ENCODE measurements at regions not wholly inside any gene's neighbourhood (a gene's known extent, or its start where the extent isn't known, plus 50 kb on each side); places are given as distances from the start of the nearest gene placed in this dataset.
A peak's percentile ranks its signal among the peaks of the same experiment; 100 is the strongest.

DNA sequence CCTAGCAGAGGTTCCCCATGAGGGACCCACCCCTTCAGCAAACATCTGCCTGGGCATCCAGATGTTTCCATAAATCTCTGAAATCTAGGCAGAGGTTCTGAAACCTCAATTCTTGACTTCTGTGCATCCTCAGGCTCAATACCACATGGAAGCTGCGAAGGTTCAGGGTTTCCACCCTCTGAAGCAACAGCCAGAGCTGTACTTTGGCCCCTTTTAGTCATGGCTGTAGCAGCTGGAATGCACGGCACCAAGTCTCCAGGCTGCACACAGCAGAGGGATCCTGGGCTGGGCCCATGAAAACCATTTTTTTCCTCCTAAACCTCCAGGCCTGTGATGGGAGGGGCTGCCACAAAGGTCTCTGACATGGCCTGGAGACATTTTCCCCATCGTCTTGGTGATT lies 93.0 kb upstream of the FIGN start:
- Histone ChIP-seq H3K79me2 (ENCODE audit: low read depth) (no peaks in the 10 kb centered on the region), H3K4me3 (no peak overlapping the region), H3K9me3 (ENCODE audit: low read depth) (no peaks in the 10 kb centered on the region), H4K20me1 (ENCODE audit: low read depth) (no peaks in the 10 kb centered on the region), H3K27me3 (no peaks in the 10 kb centered on the region), H3F3A (ENCODE audit: low read depth) (no peaks in the 10 kb centered on the region), H3K27ac (no peak overlapping the region), H3K36me3 (no peaks in the 10 kb centered on the region), H3K9ac (no peak overlapping the region), H3K4me1 (peaks cover 11% of the 10 kb centered on the region), H2AFZ (replicated peaks) (no peak overlapping the region), H3K4me2 (no peak overlapping the region)
- H3K27me3 Mint-ChIP-seq (ENCODE audit: insufficient read depth, low read depth) = peaks cover 6% of the 10 kb centered on the region
- H3K36me3 Mint-ChIP-seq = peaks cover 2% of the 10 kb centered on the region
- no peak overlapping the region for H3K4me3 Mint-ChIP-seq
- peaks cover 9% of the 10 kb centered on the region for H3K4me1 Mint-ChIP-seq
- TF ChIP-seq EZH2 (IDR thresholded peaks at IDR 0.05) (no peak), EZH2phosphoT487 (IDR thresholded peaks at IDR 0.05) (no peak)
- TF ChIP-seq, protein P1, sequence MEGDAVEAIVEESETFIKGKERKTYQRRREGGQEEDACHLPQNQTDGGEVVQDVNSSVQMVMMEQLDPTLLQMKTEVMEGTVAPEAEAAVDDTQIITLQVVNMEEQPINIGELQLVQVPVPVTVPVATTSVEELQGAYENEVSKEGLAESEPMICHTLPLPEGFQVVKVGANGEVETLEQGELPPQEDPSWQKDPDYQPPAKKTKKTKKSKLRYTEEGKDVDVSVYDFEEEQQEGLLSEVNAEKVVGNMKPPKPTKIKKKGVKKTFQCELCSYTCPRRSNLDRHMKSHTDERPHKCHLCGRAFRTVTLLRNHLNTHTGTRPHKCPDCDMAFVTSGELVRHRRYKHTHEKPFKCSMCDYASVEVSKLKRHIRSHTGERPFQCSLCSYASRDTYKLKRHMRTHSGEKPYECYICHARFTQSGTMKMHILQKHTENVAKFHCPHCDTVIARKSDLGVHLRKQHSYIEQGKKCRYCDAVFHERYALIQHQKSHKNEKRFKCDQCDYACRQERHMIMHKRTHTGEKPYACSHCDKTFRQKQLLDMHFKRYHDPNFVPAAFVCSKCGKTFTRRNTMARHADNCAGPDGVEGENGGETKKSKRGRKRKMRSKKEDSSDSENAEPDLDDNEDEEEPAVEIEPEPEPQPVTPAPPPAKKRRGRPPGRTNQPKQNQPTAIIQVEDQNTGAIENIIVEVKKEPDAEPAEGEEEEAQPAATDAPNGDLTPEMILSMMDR (IDR thresholded peaks at IDR 0.05) = no peak
- H3K9me3 Mint-ChIP-seq = peaks cover 9% of the 10 kb centered on the region
- no peak for DNase-seq (ENCODE audit: low spot score)
- H3K27ac Mint-ChIP-seq = no peak overlapping the region

DNA sequence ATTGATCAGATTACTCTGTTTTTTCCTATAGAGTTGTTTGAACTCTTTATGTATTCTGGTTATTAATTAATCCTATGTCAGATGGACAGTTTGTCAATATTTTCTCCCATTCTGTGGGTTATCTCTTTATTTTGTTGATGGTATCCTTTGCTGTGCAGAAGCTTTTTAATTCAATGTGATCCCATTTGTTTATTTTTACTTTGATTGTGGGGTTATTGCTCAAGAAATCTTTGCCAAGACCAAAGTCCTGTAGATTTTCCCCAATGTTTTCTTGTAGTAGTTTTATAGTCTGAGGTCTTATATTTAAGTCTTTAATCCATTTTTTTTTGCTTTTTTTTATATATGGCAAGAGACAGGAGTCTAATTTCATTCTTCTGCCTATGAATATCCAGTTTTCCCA lies 86.2 kb upstream of the FIGN start:
- Histone ChIP-seq H3K9me3 (ENCODE audit: low read depth) (peaks cover 3% of the 10 kb centered on the region), H2AFZ (replicated peaks) (no peak overlapping the region), H4K20me1 (ENCODE audit: low read depth) (no peaks in the 10 kb centered on the region), H3K27me3 (no peaks in the 10 kb centered on the region), H3K36me3 (no peaks in the 10 kb centered on the region), H3F3A (ENCODE audit: low read depth) (no peaks in the 10 kb centered on the region), H3K4me3 (no peak overlapping the region), H3K27ac (no peak overlapping the region), H3K4me1 (no peaks in the 10 kb centered on the region), H3K79me2 (ENCODE audit: low read depth) (no peaks in the 10 kb centered on the region), H3K9ac (no peak overlapping the region), H3K4me2 (no peak overlapping the region)
- no peaks in the 10 kb centered on the region for H3K36me3 Mint-ChIP-seq
- TF ChIP-seq EZH2phosphoT487 (IDR thresholded peaks at IDR 0.05) = no peak
- TF ChIP-seq EZH2 (IDR thresholded peaks at IDR 0.05) = no peak
- TF ChIP-seq, protein P1 (IDR thresholded peaks at IDR 0.05) = no peak
- no peak for DNase-seq (ENCODE audit: low spot score)
- no peak overlapping the region for H3K27ac Mint-ChIP-seq
- peaks cover 10% of the 10 kb centered on the region for H3K9me3 Mint-ChIP-seq
- H3K4me3 Mint-ChIP-seq = no peak overlapping the region
- no peaks in the 10 kb centered on the region for H3K27me3 Mint-ChIP-seq (ENCODE audit: insufficient read depth, low read depth)
- no peaks in the 10 kb centered on the region for H3K4me1 Mint-ChIP-seq

DNA sequence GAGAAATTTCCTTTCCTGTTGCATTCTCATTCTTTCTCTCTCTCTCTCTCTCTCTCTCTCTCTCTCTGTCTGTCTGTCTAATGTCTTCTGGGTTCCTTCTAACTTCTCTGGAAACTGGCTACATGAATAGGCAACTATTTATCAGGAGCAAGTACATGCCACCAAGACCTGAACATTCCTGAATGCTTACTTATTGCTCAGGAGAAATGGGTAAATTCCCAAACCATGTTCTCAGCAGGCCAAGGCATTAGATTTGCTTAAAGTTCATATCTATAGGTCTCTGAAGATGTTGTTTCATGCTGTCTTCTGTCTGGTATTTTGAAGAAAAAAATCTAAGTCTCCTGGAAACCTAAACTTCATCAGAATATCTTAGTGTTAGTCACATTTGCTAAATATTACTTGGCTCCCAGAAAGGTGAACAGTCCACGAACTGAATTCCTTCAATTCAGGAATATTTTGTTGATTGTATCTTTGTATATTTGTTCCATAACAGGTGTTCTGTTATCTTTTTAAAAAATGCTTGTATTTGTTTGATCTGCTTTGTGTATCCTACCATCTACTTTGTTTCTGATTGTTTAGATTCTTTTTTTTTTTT lies 77.2 kb upstream of the FIGN start:
- Mint-ChIP-seq H3K4me3 (no peak overlapping the region), H3K4me1 (no peaks in the 10 kb centered on the region), H3K27ac (no peak overlapping the region), H3K9me3 (peaks cover 12% of the 10 kb centered on the region), H3K27me3 (ENCODE audit: insufficient read depth, low read depth) (no peaks in the 10 kb centered on the region), H3K36me3 (no peaks in the 10 kb centered on the region)
- Histone ChIP-seq H2AFZ (replicated peaks) (peak overlapping the region; percentile 0), H4K20me1 (ENCODE audit: low read depth) (no peaks in the 10 kb centered on the region), H3K27me3 (no peaks in the 10 kb centered on the region), H3F3A (ENCODE audit: low read depth) (no peaks in the 10 kb centered on the region), H3K9me3 (ENCODE audit: low read depth) (peaks cover 3% of the 10 kb centered on the region), H3K4me3 (no peak overlapping the region), H3K79me2 (ENCODE audit: low read depth) (no peaks in the 10 kb centered on the region), H3K9ac (no peak overlapping the region), H3K4me1 (no peaks in the 10 kb centered on the region), H3K27ac (no peak overlapping the region), H3K36me3 (no peaks in the 10 kb centered on the region), H3K4me2 (no peak overlapping the region)
- no peak for DNase-seq (ENCODE audit: low spot score)
- TF ChIP-seq, protein P1 (IDR thresholded peaks at IDR 0.05) = no peak
- no peak for TF ChIP-seq EZH2phosphoT487 (IDR thresholded peaks at IDR 0.05)
- TF ChIP-seq EZH2 (IDR thresholded peaks at IDR 0.05) = no peak

Measured in neural progenitor cell (in vitro differentiated cells).